Suppressor macrophage treated with lipopolysaccharide for 4 hours (primary cell): ENCODE measurements at regions not wholly inside any gene's neighbourhood (a gene's known extent, or its start where the extent isn't known, plus 50 kb on each side); places are given as distances from the start of the nearest gene placed in this dataset.
A peak's percentile ranks its signal among the peaks of the same experiment; 100 is the strongest.

Experiments
- DNase-seq: peaks from one replicate; pipeline ENCODE4 v3.0.0-alpha.2; 2020

DNA sequence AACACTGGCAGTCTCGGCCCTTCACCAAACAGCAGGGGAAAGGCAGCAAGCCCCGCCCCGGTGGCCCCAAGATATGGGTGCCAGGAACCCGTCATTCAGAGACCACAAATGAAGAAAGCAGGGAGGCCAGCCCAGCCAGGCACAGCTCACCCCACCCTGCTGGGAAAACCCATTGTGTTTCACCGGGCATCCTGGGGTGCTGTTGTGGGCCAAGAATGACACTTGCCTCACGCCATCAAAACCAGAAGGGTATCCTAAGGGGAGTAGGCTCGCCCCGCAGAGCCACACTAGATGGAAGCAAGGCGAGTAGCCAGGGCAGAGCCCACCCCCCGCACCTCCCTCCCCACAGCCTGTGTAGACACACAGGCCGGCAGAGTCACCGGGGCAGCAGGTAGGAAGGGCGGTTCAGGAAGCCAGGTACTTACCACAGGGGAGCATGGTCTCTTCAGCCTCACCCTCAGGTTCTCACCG lies 72.5 kb upstream of the KCNMA1 start:
- no peak for DNase-seq

DNA sequence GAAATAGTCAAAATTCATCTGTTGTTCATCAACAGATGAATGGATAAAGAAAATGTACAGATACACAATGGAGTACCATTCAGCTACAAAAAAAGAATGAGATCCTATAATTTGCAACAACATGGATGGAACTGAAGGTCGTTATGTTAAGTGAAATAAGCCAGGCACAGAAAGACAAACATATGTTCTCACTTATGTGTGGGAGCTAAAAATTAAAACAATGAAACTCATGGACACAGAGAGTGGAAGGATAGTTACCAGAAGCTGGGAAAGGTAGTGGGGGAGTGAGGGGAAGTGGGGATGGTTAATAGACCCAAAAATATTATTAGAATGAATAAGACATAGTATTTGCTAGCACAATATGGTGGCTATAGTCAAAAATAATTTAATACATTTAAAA lies 70.0 kb upstream of the KCNMA1 start:
- DNase-seq = no peak

DNA sequence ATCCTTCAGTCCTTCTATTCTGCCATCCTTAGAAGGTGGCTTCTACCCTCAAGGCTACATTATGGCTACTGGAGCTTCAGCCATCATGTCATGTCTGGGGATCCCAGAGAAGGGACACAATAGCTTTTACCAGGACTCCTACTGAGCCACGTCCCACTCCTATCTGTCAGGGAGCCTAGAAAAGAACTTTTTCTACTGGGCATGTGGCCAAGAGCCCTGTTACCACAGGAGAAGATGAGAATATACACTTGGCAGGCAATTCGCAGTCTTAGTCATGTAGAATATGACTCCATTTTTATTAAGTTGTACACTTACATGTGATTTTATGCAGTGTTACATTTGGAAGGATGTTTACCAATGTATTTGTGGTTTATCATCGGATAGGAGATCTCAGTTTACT lies 64.6 kb upstream of the KCNMA1 start:
- DNase-seq = no peak

DNA sequence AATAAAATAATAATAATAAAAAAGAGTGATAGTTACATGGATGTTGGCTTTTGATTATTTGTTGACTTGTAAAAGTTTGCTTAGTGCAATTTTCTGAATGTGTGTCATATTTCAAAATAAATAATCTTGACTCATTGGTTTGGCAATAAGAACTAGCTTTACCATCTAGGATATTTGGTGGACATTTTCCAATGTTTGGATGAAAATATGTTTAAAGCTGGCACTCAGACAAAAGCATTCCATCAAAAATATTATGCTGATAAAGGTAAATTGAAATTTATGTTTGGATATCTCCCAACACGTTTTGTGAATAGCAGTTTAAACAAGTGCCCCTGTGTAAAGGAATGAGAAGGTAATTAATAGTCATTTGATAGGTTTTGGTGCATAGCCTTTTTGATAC lies 62.5 kb upstream of the KCNMA1 start:
- DNase-seq = no peak

DNA sequence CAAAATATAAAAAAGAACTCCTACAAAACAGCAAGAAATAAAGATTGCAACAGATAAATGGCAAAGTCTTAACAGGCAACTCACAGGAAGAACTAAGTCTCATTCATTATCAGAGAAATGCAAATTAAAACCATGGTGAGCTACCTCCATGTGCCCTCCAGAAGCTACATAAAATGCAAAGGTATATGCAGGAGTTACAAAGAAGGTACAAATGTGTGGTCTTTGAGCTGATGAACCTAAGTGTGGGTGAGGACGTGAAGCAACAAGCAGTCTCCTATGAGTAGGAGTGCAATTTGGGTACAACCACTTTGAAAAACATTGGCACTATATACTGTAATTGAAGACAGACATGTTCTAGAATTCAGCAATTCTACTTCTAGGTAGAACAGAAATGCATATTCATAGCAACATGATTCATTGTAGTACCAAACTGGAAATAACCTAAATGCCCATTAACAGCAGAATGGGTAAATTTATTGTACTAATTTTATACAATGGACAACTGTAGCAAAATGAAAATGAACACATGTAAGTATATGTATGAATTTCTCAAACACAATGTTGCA lies 61.6 kb upstream of the KCNMA1 start:
- DNase-seq = no peak

DNA sequence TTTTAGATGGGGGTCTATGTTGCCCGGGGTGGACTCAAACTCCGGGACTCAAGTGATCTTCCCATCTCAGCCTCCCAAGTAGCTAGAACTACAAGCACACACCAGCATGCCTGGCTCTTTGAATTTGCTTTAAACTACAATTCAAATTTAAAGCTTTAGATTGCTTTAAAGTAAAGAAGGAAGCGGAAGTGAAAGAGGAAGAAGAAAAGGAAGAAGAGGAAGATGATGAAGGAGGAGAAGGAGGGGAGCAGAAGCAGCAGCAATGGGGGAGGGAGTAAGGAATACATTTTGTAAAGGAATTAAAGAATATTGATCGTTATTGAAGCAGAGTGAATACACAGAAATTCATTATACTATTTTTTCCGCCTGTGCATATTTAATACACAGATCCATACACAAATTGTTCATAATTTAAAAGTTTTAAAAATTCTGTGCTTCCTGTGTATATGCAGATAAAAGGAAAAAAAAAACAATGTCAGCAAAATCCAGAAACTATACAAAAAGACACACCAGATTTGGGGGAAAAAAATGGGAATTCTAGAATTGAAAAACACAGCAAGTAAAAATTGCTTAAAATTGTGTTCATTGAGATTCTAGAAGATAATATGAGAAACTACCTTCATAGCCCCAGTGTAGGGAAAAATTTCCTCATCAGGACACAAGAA lies 60.8 kb upstream of the KCNMA1 start:
- peak; percentile 17 for DNase-seq

DNA sequence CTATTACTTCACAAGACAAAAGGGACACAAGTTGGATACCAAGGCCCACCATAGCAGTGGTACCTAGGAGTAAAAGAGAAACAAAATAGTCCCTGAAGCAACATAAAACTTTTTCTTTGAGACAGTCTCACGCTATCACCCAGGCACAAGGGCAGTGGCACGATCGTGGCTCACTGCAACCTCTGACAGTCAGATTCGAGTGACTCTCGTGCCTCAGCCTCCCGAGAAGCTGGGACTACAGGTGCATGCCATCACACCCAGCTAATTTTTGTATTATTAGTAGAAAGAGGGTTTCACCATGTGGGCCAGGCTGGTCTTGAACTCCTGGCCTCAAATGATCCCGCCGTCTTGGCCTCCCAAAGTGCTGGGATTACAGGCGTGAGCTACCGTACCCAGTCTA lies 59.0 kb upstream of the KCNMA1 start:
- no peak for DNase-seq

DNA sequence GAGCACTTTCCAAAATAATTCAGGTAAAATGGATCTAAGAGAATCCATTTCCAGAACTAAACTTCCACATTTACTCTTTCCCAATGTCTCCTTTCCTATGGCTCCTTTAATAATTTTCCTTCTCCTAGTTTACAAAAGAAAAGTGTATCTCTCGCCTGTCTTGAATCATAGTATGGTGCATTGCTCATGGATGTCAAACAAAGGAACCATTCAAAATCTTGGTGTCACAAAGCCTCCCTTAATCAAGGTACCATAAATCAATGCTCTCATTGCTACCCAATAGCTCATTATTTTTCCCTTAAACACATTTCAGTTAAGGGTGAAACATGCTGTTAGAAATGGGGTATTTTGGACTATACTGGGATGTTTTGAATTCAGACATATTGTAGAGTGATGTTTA lies 57.6 kb upstream of the KCNMA1 start:
- DNase-seq = no peak

DNA sequence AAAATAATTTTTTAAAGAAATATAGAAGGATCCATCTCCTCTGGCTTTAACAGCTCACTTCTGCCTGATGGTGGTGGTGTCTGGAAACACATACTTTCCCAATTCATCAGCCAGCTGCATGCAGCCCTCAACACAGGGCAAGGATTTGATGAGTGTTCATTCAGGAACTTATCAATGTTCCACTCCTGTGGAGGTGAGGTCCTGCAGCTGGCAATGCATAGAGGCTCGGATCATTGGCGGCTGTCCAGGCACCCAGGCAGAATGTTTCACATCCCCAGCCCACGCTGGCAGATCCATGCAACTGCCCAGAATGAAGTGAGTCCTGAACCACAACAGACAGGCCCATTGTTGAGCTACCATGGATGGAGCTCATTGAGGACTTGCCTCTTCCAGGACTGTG lies 55.2 kb upstream of the KCNMA1 start:
- DNase-seq = no peak

DNA sequence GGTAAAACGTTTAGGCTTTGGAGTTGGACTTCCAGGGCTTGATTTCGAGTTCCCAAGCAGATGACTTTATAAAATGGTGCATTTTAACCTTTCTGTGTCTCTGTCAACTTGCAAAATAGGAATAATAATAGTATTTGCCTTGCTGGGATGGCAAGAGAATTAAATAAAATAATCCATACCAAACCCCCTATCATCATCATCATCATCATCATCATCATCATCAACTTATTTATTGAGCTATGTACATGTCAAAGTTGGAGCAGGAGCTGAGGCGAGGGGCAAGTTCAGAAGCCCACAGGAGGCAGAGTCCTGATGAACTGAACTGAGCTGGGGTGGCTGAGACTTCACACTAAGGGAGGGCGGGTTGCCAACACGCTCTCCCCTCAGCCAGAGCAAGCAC lies 51.7 kb upstream of the KCNMA1 start:
- no peak for DNase-seq

DNA sequence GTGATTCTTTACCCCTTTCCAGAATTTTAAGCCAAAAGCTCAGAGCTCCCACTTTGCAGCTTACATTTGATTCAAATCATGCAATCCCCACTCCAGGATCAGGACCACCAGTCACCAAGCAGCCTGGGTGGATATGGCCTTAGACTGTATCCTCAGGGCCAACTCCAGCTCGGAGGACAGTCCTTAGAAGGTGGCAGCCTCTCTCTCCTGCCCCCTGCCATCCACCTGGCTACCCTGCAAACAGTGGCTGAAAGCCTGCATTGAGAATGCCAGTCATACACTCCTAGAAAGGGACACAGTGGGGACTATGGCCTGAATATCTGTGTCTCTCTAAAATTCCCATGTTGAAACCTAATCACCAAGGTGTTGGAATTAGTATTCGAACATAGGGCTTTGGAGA lies 50.0 kb upstream of the KCNMA1 start:
- no peak for DNase-seq
